OCI-LY3 (cell line): ENCODE measurements at regions not wholly inside any gene's neighbourhood (a gene's known extent, or its start where the extent isn't known, plus 50 kb on each side); places are given as distances from the start of the nearest gene placed in this dataset.

Source experiments
- CTCF ChIP-seq: fragments of 200-600, 300-600 bp; sonication (generic); IDR thresholded peaks from 2 replicates; pipeline ENCODE4 v1.5.1; 2014; ENCODE audit warnings: antibody characterized with exemption, low read length, low read depth
- EZH2phosphoT487 ChIP-seq: fragments of 200-600 bp; shearing (Covaris generic); IDR thresholded peaks from 2 replicates; pipeline ENCODE4 v1.6.1; 2018; ENCODE audit warnings: antibody characterized with exemption, mixed run types, low read depth

GRCh38 chr5:110019119-110019518 is 329.4 kb downstream of the MAN2A1 start:
- TF ChIP-seq CTCF = no peak
- TF ChIP-seq EZH2phosphoT487 = no peak
